HG02938 (cell line): ENCODE measurements at regions not wholly inside any gene's neighbourhood (a gene's known extent, or its start where the extent isn't known, plus 50 kb on each side); places are given as distances from the start of the nearest gene placed in this dataset.
"Not testable (repeated sequence)": the region's sequence is repeated elsewhere in the genome, so short reads cannot be mapped to it uniquely, and the experiment has no call there.

Source experiments
- ATAC-seq: cut with Tn5 transposase; IDR thresholded peaks from one replicate; pipeline ENCODE4 v1.9.1; 2021; ENCODE audit warnings: mild to moderate bottlenecking, moderate library complexity; ENCODE audit not compliant: unreplicated experiment

DNA sequence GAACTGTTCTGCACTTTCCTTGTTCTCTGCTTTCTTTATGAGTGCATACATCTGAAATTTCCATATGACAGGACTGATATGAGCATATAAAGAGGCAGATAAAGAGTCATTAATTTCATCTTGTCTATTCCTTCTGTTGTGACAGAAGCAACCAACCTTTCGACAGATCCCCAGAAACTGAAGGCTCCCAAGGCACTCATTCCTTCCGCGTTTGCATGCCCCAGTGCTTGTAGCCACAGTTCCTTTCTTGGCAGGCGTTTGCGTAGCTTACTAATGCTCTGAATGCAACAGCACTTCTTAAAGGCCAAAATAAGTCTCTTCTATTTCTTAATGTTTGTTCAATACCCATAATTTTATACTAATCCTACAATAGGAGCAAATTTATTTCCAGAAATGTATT lies 94.0 kb upstream of the TBL1X start:
- no peak for ATAC-seq

GRCh38 chrX:9372866-9373265 lies 92.0 kb upstream of the TBL1X start:
- no peak for ATAC-seq

DNA sequence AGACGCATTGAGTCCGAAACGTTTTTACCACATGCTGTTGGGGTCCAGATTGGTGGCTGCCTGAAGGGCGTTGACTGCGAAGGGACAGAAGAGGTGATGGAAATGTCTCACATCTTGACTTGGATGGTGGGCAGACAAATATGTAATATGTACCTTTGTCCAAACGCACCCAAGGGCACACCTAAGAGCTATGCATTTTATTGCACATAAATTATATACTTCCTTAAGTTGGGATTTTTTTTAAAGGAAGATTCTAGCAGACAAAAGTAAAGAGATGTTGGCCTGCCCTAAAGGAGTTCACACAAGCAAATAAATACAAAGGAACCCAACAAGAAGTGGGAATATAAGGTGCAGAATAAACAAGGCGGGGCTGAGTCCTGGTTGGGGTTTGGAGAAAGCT lies 91.1 kb upstream of the TBL1X start:
- no peak for ATAC-seq

DNA sequence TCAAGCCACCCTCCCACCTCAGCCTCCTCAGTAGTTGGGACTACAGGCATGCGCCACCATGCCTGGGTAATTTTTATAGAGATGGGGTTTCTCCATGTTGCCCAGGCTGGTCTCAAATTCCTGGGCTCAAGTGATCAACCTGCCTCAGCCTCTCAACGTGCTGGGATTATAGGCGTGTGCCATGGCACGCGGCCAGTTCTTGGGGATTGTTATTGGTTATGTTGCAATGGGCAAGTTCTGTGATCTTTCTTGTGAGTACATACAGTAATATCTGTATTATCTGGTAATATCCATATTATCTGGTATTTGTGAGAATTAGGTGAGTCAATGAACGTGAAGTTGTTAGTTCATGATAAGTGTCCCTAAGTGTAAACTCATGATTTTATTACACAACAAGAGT lies 90.3 kb upstream of the TBL1X start:
- ATAC-seq, result no peak

DNA sequence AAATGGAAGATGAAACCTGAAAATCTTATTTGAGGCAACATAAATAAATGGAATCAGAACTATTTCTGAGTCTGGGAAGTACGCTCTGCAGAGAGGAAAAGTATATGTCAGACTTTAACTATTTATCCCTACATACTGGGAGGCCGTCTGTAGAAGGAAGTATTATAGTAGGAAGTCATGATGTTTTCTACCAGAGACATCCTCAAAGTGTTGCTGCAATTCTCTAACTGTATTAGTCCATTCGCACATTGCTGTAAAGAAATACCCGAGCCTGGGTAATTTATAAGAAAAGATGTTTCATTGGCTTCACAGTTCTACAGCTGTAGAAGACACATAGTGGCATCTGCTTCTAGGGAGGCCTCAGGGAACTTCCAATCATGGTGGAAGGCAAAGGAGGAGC lies 88.7 kb upstream of the TBL1X start:
- no peak for ATAC-seq

- not testable (repeated sequence) for ATAC-seq
Measured at GRCh38 chrX:9377216-9377615, 87.6 kb upstream of the TBL1X start.

DNA sequence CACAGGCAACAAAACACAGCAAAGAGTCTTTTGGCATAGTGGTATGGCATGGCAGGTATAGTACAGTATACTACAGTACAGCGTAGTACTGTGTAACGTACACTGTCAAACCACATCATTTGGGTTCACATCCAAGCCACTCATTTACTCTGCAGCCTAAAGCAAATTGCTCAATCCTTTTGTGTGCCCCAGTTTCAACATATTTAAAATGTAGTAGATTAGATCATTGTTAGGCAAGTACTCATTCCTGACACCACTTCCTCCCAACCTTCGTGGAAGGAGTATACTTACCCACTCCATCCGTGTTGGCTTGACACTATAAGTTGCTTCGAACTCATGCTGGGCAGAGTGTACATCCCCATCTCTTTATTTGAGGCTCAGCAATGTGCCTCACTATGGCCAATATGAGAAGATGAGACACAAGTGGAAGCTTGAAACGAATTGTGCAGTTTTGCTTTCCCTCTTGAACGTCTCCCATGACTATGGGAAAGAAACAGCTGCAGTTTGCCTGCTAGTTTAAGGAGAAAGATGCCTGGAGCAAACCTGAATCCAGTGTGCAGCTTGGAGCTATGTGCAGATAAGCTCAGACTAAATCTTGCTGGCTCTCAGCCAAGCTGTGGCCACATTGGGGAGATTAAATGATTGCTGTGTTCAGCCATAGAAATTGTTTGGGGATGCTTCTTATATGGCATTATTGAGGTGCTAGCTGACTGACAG lies 85.7 kb upstream of the TBL1X start:
- ATAC-seq, result no peak

DNA sequence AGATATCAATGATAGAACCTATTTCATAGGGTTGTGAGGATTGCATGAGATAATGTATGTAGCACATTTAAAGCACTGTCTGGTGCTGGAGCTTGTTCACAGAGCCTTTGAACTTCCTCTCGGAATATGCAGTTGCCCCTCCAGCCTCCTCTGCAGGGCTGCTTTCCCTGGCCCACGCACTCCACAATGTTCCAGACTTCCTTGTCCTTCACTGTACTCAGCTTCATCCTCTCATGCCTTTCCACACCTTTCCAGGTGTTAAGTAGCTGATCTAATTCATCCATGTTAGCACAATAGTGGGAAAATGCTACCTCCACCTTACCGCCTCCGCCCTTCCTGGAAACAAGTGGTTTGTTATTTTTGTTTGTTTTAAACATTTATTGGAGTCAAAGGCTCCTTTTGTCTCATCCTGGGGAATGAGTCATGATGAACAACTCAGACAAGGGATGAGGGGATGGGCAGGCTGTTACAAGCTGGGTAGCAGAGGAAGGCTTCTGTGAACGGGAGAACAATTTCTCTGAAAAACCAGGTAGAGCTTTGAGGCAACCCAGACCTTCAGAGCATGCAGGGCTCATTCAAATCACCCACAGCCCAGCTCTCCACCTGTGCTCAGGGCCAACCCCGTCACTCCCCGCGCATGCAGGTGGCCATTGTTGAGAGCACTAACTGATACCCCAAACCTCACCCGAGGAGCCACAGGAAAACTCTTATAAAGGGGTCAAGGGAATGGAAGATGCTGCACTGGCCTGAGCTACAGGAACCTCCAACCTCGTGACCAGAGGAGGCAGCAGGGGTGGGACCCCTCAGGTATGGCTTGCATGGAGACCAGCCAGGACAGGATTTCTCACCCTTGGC lies 84.9 kb upstream of the TBL1X start:
- ATAC-seq, result no peak

DNA sequence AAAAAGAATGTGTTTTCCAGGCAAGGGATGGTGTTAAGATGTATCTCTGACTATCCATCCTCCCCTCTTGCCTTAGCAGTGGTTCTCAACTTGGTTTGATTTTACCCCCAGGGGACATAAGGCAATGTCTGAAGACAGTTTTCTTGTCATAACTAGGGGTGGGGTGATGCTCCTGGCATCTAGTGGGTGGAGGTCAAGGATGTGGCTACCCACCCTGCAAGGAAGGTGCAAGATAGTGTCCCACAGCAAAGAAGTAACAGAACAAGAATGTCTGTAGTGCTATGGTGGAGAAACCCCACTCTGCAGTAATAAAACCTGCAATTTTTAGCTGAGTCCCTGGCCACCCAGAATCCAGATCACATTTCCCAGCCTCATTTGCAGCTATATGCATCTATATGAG lies 81.2 kb upstream of the TBL1X start:
- no peak for ATAC-seq

- no peak for ATAC-seq
Measured at GRCh38 chrX:9388450-9388849, 76.4 kb upstream of the TBL1X start.

DNA sequence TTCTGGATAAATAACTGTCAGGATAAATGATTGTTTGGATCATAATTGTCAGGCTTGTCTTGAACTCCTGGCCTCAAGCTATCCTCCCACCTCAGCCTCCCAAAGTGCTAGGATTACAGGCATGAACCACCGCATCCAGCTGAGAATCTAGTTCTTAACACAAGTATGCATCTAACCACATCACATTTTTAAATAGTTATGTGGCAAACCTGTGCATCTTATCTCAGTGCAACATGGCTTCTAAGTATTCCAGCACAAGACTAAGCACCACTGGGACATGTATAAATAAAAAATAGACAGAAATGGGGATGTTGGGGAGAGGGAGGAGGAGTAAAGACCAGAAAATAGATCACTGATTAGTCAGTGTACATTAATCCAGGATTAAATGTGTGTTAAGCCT lies 74.7 kb upstream of the TBL1X start:
- no peak for ATAC-seq

- ATAC-seq, result no peak
Measured at GRCh38 chrX:9390693-9391368, 74.0 kb upstream of the TBL1X start.

GRCh38 chrX:9392445-9392844 lies 72.4 kb upstream of the TBL1X start:
- ATAC-seq, result no peak

GRCh38 chrX:9393571-9393970 lies 71.3 kb upstream of the TBL1X start:
- ATAC-seq, result no peak

DNA sequence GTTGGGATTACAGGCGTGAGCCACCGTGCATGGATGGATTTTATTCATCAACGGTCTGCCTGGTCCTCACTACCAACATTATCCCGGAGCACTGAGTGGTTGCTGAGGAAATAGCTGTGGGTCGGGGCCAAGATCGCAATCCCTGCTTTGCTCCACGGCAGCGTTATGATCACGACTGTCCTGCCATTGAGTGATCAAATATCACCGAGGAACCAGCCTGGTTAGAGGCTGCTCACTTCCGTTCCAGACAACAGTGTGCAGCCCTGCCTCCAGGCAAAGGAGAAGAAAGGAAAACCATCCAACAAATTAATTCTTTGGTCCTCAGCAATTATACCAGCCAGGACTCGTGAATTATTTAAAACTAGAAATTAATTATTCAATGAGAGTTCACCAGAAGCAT lies 70.6 kb upstream of the TBL1X start:
- ATAC-seq, result no peak

DNA sequence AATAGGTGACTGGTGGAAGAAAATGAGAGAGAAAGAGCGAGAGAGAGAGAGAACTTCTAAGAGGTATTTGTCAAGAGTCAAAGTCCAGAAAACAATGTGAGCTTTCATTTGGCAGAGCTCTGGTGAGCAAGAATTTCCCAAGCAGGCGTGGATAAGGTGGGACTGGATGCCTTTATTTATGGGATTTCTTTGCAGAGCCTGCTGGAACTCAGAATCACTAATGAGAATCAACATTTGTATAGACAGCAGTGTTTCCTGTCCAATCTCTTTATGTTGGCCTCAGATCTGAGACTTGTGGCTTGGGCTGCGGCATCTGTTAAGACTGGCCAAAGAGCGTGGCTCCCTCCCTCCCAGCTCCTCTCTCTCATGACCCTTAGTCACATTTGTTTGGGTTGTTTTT lies 67.9 kb upstream of the TBL1X start:
- no peak for ATAC-seq

DNA sequence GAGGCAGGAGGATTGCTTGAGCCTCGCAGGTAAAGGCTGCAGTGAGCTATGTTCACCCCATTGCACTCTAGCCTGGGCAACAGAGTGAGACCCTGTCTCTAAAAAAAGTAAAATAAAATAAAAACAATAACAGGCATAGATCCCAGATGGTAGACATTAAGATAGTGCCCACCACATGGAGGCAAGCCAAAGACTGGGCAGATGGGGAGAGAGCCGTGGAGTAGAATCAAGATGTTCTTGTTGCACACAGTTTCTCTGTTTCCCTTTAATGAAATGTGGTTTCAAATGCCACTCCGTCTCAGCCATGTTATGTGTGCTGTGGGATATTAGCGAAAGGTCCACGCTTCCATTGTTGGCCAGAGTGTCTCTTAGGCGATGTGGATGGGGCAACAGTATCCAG lies 63.8 kb upstream of the TBL1X start:
- ATAC-seq, result no peak

DNA sequence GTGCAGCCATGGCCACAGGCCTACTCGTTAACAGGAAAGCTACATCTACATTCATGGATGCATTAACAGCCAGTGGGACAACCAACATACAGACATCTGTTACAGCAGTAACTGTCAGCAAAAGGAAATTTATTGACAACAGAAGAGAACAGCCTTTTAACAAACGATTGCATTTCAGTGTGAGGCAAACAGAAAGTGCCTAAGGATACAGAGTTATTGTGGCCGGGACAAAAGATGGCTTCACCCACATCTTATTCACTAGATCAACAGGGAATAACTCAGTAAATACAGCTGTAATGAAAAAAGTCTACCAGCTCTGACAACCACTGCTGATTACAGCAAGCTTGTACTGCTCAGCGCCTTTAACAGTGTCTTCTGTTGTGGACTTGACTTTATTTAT lies 61.5 kb upstream of the TBL1X start:
- ATAC-seq, result no peak

DNA sequence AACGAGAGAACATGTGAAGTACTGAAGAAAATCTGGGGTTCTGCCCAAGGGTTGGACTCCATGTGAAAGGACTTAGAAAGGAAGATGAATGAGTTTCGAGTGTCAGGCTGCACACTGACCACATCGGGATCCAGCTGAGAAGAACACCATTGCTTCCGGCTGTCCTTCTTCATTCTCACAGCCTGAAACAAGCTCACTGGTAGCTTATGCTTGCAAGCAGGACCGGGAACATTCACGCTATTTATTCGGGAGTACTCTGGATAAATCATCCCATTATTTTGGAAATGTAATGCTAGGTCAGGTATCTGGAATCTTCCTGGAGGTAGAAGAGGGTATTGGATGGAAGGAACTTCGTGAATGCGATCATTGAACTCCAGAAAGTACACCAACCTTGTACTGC lies 59.2 kb upstream of the TBL1X start:
- ATAC-seq, result not testable (repeated sequence)

DNA sequence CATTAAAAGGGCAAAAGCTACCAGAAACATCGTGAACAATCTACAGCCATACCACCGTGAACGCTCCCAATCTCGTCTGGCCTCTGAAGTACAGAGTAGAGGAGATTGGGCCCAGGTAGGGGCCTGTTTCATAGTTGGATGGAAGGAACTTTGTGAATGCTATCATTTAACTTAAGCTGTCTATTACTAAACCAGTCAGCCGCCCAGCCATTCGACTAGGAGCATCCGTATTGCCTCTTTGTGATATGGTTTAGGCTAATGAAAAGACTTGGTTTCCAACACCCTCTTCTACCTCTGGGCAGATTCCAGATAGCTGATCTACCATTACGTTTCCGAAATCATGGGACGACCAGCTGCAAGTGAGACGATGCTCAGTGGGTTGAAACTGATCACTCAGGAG lies 54.0 kb upstream of the TBL1X start:
- ATAC-seq, result not testable (repeated sequence)

GRCh38 chrX:9411682-9412081 lies 53.2 kb upstream of the TBL1X start:
- ATAC-seq, result not testable (repeated sequence)

DNA sequence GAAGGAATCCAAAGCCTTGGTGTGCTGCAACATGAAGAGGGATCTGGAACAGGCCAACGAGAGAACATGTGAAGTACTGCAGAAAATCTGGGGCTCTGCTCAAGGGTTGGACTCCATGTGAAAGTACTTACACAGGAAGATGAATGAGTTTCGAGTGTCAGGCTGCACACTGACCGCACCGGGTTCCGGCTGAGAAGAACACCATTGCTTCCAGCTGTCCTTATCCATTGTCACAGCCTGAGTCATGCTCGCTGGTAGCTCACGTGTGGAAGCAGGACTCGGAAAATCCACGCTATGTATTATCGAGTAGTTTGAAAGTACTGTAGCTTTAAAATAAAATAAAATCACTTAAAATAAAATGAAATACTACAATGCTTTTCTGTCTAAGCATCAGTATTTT lies 50.4 kb upstream of the TBL1X start:
- ATAC-seq, result no peak
